ENCODE measurements at regions not wholly inside any gene's neighbourhood (a gene's known extent, or its start where the extent isn't known, plus 50 kb on each side); places are given as distances from the start of the nearest gene placed in this dataset.

DNA sequence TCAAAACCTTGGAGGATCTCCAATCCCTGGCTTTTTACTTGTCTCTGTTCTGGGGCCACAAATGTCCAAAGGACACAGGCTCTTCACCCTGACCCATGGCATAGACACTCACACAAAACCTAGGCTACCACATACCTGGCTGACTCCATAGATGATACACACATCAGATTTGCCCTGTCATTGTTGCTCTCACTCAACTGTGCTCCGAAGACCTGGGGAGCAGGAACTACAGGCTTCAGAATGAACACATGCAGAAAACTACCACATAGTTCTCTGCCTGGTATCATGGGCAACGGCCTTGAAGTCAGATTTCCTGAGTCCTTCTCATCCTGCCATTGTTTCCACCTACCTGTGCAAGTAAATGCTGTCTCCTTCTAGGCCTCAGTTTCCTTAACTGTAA lies 226.2 kb downstream of the KIF4B start:
- TF ChIP-seq, protein P1, sequence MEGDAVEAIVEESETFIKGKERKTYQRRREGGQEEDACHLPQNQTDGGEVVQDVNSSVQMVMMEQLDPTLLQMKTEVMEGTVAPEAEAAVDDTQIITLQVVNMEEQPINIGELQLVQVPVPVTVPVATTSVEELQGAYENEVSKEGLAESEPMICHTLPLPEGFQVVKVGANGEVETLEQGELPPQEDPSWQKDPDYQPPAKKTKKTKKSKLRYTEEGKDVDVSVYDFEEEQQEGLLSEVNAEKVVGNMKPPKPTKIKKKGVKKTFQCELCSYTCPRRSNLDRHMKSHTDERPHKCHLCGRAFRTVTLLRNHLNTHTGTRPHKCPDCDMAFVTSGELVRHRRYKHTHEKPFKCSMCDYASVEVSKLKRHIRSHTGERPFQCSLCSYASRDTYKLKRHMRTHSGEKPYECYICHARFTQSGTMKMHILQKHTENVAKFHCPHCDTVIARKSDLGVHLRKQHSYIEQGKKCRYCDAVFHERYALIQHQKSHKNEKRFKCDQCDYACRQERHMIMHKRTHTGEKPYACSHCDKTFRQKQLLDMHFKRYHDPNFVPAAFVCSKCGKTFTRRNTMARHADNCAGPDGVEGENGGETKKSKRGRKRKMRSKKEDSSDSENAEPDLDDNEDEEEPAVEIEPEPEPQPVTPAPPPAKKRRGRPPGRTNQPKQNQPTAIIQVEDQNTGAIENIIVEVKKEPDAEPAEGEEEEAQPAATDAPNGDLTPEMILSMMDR (IDR thresholded peaks at IDR 0.05; ENCODE audit: insufficient read depth, low read length, poor library complexity, severe bottlenecking), result no peak
- no peak for TF ChIP-seq EZH2phosphoT487 (conservative IDR thresholded peaks at IDR 0.05; ENCODE audit: low read length)
